H9 (cell line): ENCODE measurements at regions not wholly inside any gene's neighbourhood (a gene's known extent, or its start where the extent isn't known, plus 50 kb on each side); places are given as distances from the start of the nearest gene placed in this dataset.

Source experiments
- DNase-seq: peaks from one replicate; pipeline ENCODE4 v3.0.0-alpha.2; 2017
- H2AFZ ChIP-seq: one replicate; pipeline ENCODE4 v1.6.1; 2013; ENCODE audit warnings: mild to moderate bottlenecking, low read length, control low read depth, moderate library complexity
- H2AK5ac ChIP-seq: 2 replicates; pipeline ENCODE4 v1.6.1; 2013; ENCODE audit warnings: low read length, control low read depth, mixed read lengths; ENCODE audit not compliant: insufficient read length
- H2BK120ac ChIP-seq: one replicate; pipeline ENCODE4 v1.6.1; 2013; ENCODE audit warnings: low read depth, mild to moderate bottlenecking, low read length, control low read depth, inconsistent platforms; ENCODE audit not compliant: poor library complexity, severe bottlenecking
- H2BK12ac ChIP-seq: 2 replicates; pipeline ENCODE4 v1.6.1; 2013; ENCODE audit warnings: low read length, control low read depth, mixed read lengths, low read depth; ENCODE audit not compliant: insufficient read length
- H2BK15ac ChIP-seq: 2 replicates; pipeline ENCODE4 v1.6.1; 2013; ENCODE audit warnings: low read depth, low read length, control low read depth
- H2BK20ac ChIP-seq: one replicate; pipeline ENCODE4 v1.6.1; 2013; ENCODE audit warnings: low read depth, mild to moderate bottlenecking, low read length, control low read depth, inconsistent platforms; ENCODE audit not compliant: poor library complexity, severe bottlenecking
- H2BK5ac ChIP-seq: 2 replicates; pipeline ENCODE4 v1.6.1; 2013; ENCODE audit warnings: low read length, control low read depth, mixed read lengths; ENCODE audit not compliant: insufficient read length
- H3K14ac ChIP-seq: 2 replicates; pipeline ENCODE4 v1.6.1; 2013; ENCODE audit warnings: low read length, control low read depth; ENCODE audit not compliant: insufficient read depth
- H3K18ac ChIP-seq: 2 replicates; pipeline ENCODE4 v1.6.1; 2013; ENCODE audit warnings: low read depth, mild to moderate bottlenecking, mixed read lengths, low read length, control low read depth; ENCODE audit not compliant: insufficient read length
- H3K23ac ChIP-seq: 2 replicates; pipeline ENCODE4 v1.6.1; 2013; ENCODE audit warnings: low read length, control low read depth, mixed read lengths, low read depth; ENCODE audit not compliant: insufficient read length
- H3K23me2 ChIP-seq: 2 replicates; pipeline ENCODE4 v1.6.1; 2013; ENCODE audit warnings: low read depth, mild to moderate bottlenecking, mixed read lengths, low read length, control low read depth; ENCODE audit not compliant: insufficient read length, poor library complexity, severe bottlenecking
- H3K27ac ChIP-seq: 2 replicates; pipeline ENCODE4 v1.5.1; 2013; ENCODE audit warnings: low read length, control low read depth, mixed read lengths, low read depth; ENCODE audit not compliant: insufficient read length
- H3K27me3 ChIP-seq: 2 replicates; pipeline ENCODE4 v1.6.1; 2013; ENCODE audit warnings: low read length, control low read depth, inconsistent platforms; ENCODE audit not compliant: insufficient read depth
- H3K4ac ChIP-seq: 2 replicates; pipeline ENCODE4 v1.6.1; 2013; ENCODE audit warnings: low read depth, mild to moderate bottlenecking, control low read depth, inconsistent platforms, low read length, moderate library complexity
- H3K4me1 ChIP-seq: 2 replicates; pipeline ENCODE4 v1.6.1; 2013; ENCODE audit warnings: low read length, control low read depth, inconsistent platforms; ENCODE audit not compliant: insufficient read depth
- H3K4me2 ChIP-seq: 2 replicates; pipeline ENCODE4 v1.6.1; 2013; ENCODE audit warnings: low read length, control low read depth, mixed read lengths; ENCODE audit not compliant: insufficient read length, insufficient read depth
- H3K56ac ChIP-seq: 2 replicates; pipeline ENCODE4 v1.6.1; 2013; ENCODE audit warnings: low read depth, mild to moderate bottlenecking, mixed read lengths, low read length, control low read depth; ENCODE audit not compliant: insufficient read length
- H3K79me1 ChIP-seq: 2 replicates; pipeline ENCODE4 v1.6.1; 2013; ENCODE audit warnings: low read depth, mild to moderate bottlenecking, moderate library complexity, low read length, control low read depth, inconsistent platforms; ENCODE audit not compliant: insufficient read depth, poor library complexity, severe bottlenecking
- H3K79me2 ChIP-seq: 2 replicates; pipeline ENCODE4 v1.6.1; 2013; ENCODE audit warnings: low read length, control low read depth, inconsistent platforms; ENCODE audit not compliant: insufficient read depth
- H3K9ac ChIP-seq: 2 replicates; pipeline ENCODE4 v1.6.1; 2013; ENCODE audit warnings: low read length, control low read depth, mixed read lengths; ENCODE audit not compliant: insufficient read length; ENCODE audit errors: extremely low read depth
- H3K9me3 ChIP-seq: one replicate; pipeline ENCODE4 v1.6.1; 2013; ENCODE audit warnings: low read depth, low read length, inconsistent platforms; ENCODE audit not compliant: control insufficient read depth
- H3T11ph ChIP-seq: one replicate; pipeline ENCODE4 v1.6.1; 2013; ENCODE audit warnings: mild to moderate bottlenecking, low read length, control low read depth, inconsistent platforms
- H4K20me1 ChIP-seq: one replicate; pipeline ENCODE4 v1.6.1; 2013; ENCODE audit not compliant: control insufficient read depth, insufficient read length, insufficient read depth
- H4K5ac ChIP-seq: 2 replicates; pipeline ENCODE4 v1.6.1; 2013; ENCODE audit warnings: low read depth, mild to moderate bottlenecking, mixed read lengths, low read length, control low read depth; ENCODE audit not compliant: insufficient read length
- H4K8ac ChIP-seq: replicated peaks from 2 replicates; pipeline ENCODE4 v1.6.1; 2013; ENCODE audit warnings: low read length, control low read depth, mixed read lengths, low read depth; ENCODE audit not compliant: insufficient read length
- H4K91ac ChIP-seq: 2 replicates; pipeline ENCODE4 v1.6.1; 2013; ENCODE audit warnings: low read depth, mild to moderate bottlenecking, moderate library complexity, mixed read lengths, low read length, control low read depth; ENCODE audit not compliant: insufficient read length
- H3K27ac Mint-ChIP-seq, 3 experiments: 2 replicates in 2 of 3; 3 replicates in 1 of 3; pipeline ENCODE4 v1.8.0; 2020 to 2021; ENCODE audit warnings: mixed read lengths in 3 of 3, mild to moderate bottlenecking in 1 of 3, moderate library complexity in 1 of 3
- H3K27me3 Mint-ChIP-seq: 2 replicates; pipeline ENCODE4 v1.8.0; 2021; ENCODE audit warnings: low read depth, mild to moderate bottlenecking, moderate library complexity, mixed read lengths
- H3K36me3 Mint-ChIP-seq, 3 experiments: 2 replicates in 2 of 3; 3 replicates in 1 of 3; pipeline ENCODE4 v1.8.0; 2020 to 2021; ENCODE audit warnings: low read depth in 3 of 3, mixed read lengths in 3 of 3; ENCODE audit not compliant: insufficient read depth in 1 of 3
- H3K4me1 Mint-ChIP-seq, 2 experiments: 2 replicates each; pipeline ENCODE4 v1.8.0; 2020; ENCODE audit warnings: mixed read lengths in 2 of 2
- H3K4me3 Mint-ChIP-seq, 2 experiments: 2 replicates in 1 of 2; 3 replicates in 1 of 2; pipeline ENCODE4 v1.8.0; 2020 to 2021; ENCODE audit warnings: mild to moderate bottlenecking in 2 of 2, mixed read lengths in 2 of 2, moderate library complexity in 1 of 2
- H3K9me3 Mint-ChIP-seq, 2 experiments: 2 replicates in 1 of 2; 3 replicates in 1 of 2; pipeline ENCODE4 v1.8.0; 2020; ENCODE audit warnings: mild to moderate bottlenecking in 2 of 2, mixed read lengths in 2 of 2, moderate library complexity in 1 of 2
- WGBS: extraction: QIAGEN DNeasy Blood & Tissue Kit; methylation state at CpG from one replicate; pipeline ENCODE4 v1.1.7; 2013; ENCODE audit warnings: missing lambda C conversion rate, low lambda C conversion rate, mixed read lengths; ENCODE audit not compliant: insufficient read length; ENCODE audit errors: extremely low coverage; 5-methylcytosine and 5-hydroxymethylcytosine counted together
- TF ChIP-seq, protein P1 (sequence below): fragments of 200-600 bp; sonication (generic); conservative IDR thresholded peaks from 3 replicates; pipeline ENCODE4 v1.8.0; 2021; ENCODE audit warnings: antibody characterized with exemption, mild to moderate bottlenecking

DNA sequence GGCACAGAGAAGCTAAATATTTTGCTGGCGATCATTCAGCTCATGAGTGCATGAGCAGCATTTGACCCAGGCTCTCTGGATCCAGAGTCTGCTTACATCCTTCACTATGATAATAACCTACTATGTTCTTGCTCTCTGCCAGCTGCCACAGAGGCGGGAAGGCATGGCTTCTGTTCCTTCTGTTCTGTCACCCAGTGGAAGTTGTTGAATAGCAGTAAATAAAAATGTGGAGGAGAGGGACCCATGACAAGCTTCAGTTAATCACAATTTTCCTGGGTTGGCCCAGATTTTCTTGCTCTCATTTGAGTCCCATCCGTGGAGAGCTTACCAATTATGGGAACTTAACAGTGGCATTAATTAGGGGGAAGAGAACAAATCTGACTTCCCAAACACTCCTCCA lies 250.1 kb upstream of the NOCT start:
- Histone ChIP-seq H2BK12ac (no peak overlapping the region), H3K27me3 (no peaks in the 10 kb centered on the region), H3T11ph (no peak overlapping the region), H4K91ac (no peak overlapping the region), H3K9me3 (no peaks in the 10 kb centered on the region), H3K4me1 (no peaks in the 10 kb centered on the region), H3K23me2 (no peaks in the 10 kb centered on the region), H2BK5ac (no peak overlapping the region), H2BK15ac (no peak overlapping the region), H2BK120ac (no peak overlapping the region), H4K5ac (no peak overlapping the region), H3K18ac (no peak overlapping the region), H2BK20ac (no peak overlapping the region), H4K20me1 (no peaks in the 10 kb centered on the region), H2AK5ac (no peak overlapping the region), H3K27ac (no peak overlapping the region), H4K8ac (no peak overlapping the region), H2AFZ (no peak overlapping the region), H3K9ac (no peak overlapping the region), H3K14ac (no peak overlapping the region), H3K4ac (no peak overlapping the region), H3K56ac (no peak overlapping the region), H3K4me2 (no peak overlapping the region), H3K79me1 (no peaks in the 10 kb centered on the region), H3K79me2 (no peaks in the 10 kb centered on the region), H3K23ac (no peak overlapping the region)
- no peak overlapping the region for H3K4me3 Mint-ChIP-seq
- H3K36me3 Mint-ChIP-seq = no peaks in the 10 kb centered on the region
- no peak overlapping the region for H3K27ac Mint-ChIP-seq
- no peak for DNase-seq
- no CpG with 5 or more reads among the region's 3 CpGs for WGBS
- no peaks in the 10 kb centered on the region for H3K9me3 Mint-ChIP-seq
- no peaks in the 10 kb centered on the region for H3K4me1 Mint-ChIP-seq
- TF ChIP-seq, protein P1, sequence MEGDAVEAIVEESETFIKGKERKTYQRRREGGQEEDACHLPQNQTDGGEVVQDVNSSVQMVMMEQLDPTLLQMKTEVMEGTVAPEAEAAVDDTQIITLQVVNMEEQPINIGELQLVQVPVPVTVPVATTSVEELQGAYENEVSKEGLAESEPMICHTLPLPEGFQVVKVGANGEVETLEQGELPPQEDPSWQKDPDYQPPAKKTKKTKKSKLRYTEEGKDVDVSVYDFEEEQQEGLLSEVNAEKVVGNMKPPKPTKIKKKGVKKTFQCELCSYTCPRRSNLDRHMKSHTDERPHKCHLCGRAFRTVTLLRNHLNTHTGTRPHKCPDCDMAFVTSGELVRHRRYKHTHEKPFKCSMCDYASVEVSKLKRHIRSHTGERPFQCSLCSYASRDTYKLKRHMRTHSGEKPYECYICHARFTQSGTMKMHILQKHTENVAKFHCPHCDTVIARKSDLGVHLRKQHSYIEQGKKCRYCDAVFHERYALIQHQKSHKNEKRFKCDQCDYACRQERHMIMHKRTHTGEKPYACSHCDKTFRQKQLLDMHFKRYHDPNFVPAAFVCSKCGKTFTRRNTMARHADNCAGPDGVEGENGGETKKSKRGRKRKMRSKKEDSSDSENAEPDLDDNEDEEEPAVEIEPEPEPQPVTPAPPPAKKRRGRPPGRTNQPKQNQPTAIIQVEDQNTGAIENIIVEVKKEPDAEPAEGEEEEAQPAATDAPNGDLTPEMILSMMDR = no peak
- no peaks in the 10 kb centered on the region; the same call in 1 of the 2 replicates for H3K27me3 Mint-ChIP-seq
